Epithelial cell of proximal tubule (primary cell): ENCODE measurements at regions not wholly inside any gene's neighbourhood (a gene's known extent, or its start where the extent isn't known, plus 50 kb on each side); places are given as distances from the start of the nearest gene placed in this dataset.

Experiments
- DNase-seq: peaks from one replicate; pipeline ENCODE4 v3.0.0-alpha.2; 2011; ENCODE audit warnings: low read depth
- H3K4me3 ChIP-seq: 2 replicates; pipeline ENCODE4 v1.5.1; 2011; ENCODE audit warnings: low read depth, mild to moderate bottlenecking, low read length
- CTCF ChIP-seq: conservative IDR thresholded peaks from 2 replicates; pipeline ENCODE4 v1.5.1; 2012; ENCODE audit warnings: low read depth, mild to moderate bottlenecking, low read length

- H3K4me3 ChIP-seq, result peak overlapping the region; percentile 33
- no peak for DNase-seq
- no peak for TF ChIP-seq CTCF
Observed at GRCh38 chr12:131218026-131218922, 264.6 kb downstream of the ADGRD1 start.

GRCh38 chr12:131218923-131219669, 265.4 kb downstream of the ADGRD1 start:
- peak overlapping the region; percentile 33 for H3K4me3 ChIP-seq
- no peak for TF ChIP-seq CTCF
- DNase-seq, result no peak

- no peak overlapping the region for H3K4me3 ChIP-seq
- no peak for DNase-seq
- no peak for TF ChIP-seq CTCF
Observed at GRCh38 chr12:131219670-131220330, 266.1 kb downstream of the ADGRD1 start.

GRCh38 chr12:131220331-131220685, 266.6 kb downstream of the ADGRD1 start:
- DNase-seq, result no peak
- no peak overlapping the region for H3K4me3 ChIP-seq
- TF ChIP-seq CTCF, result no peak

- TF ChIP-seq CTCF, result no peak
- no peak overlapping the region for H3K4me3 ChIP-seq
- no peak for DNase-seq
Observed at GRCh38 chr12:131221061-131221956, 267.6 kb downstream of the ADGRD1 start.

- peak overlapping the region; percentile 22 for H3K4me3 ChIP-seq
- DNase-seq, result no peak
- no peak for TF ChIP-seq CTCF
Observed at GRCh38 chr12:131221957-131222328, 268.2 kb downstream of the ADGRD1 start.
